HG02623 (cell line): ENCODE measurements at regions not wholly inside any gene's neighbourhood (a gene's known extent, or its start where the extent isn't known, plus 50 kb on each side); places are given as distances from the start of the nearest gene placed in this dataset.
"Not testable (repeated sequence)": the region's sequence is repeated elsewhere in the genome, so short reads cannot be mapped to it uniquely, and the experiment has no call there.

ENCODE experiments used
- ATAC-seq: cut with Tn5 transposase; IDR thresholded peaks from one replicate; pipeline ENCODE4 v1.9.1; 2021; ENCODE audit warnings: moderate library complexity; ENCODE audit not compliant: unreplicated experiment

DNA sequence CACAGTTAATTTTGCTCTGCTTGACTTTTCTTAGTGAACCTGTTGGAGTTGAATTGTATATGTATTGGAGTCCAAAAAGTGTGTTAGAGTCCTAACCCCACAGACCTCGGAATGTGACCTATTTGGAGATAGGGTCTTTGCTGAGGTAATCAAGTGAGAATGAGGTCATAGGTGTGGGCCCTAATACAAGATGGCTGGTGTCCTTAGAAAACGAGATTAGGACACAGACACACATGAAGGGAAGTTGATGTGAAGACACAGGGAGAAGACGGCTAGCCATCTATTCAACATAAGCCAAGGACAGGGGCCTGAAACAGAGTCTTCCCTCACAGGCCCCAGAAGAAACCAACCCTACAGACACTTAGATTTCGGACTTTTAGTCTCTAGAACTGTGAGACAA lies 260.6 kb upstream of the NEBL start:
- no peak for ATAC-seq

DNA sequence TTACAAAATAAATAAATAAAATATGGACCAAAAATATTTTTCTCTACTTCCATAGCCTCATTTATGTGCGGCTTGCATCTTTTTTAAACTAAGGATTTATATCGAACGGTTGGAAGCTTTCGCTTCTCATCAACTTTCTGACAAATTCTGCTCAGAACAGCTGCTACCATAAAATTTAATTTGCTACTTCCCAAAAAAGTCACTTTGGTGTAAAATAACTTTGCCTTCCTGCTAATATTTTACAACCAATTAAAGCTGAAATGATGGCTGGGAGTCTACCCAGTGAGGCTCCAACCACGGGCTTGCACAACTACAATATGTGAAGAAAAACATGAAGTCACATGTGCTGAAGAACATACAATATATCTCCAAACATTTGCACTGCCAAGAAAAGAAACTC lies 253.1 kb upstream of the NEBL start:
- no peak for ATAC-seq

DNA sequence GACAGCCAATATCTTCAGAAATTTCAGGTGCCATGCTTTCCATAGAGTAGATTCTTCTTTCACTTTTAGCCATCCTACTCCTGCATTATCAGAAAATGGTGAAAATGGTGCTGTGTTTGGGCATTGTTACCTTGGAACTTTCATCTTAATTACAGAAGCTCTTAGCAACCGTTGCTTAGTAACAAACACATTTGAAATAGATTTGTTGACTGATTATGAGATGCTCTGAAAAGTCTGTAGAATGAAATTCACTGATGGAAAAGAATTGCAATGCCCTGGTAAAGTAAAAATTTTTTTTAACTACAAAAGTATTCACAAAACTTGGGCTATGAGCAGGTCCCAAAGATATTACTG lies 249.3 kb upstream of the NEBL start:
- no peak for ATAC-seq

DNA sequence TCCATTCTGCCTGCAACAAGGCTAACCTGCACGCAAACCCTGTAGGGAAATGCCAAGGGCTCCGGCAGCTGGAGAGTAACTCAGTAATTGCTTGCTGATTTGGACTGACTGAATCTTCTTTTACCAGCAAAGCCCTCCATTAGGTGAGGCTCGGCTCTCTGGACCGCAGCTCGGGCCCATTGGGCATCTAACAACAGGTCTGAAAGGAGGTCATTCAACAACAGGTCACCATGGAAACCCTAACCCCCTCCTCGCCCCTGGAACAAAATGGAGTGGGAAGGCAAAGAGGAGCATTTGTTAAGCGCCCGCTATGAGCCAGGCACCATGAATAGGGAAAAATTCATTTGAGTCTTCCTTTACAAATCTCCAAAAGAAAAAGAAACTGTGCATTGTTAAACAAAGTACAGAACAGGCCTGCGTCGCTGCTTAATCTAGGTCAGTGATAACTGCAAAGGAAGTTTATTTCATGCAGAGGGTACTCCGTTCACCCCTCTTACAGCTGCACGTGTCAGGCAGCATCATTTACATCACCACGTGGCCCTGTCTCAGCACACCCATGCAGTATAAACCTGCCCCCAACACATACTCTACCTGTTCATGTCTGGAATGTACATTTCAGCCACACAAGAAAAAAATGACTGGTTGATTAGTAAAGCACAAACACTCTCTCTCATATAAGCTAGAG lies 248.8 kb upstream of the NEBL start:
- ATAC-seq, result no peak

DNA sequence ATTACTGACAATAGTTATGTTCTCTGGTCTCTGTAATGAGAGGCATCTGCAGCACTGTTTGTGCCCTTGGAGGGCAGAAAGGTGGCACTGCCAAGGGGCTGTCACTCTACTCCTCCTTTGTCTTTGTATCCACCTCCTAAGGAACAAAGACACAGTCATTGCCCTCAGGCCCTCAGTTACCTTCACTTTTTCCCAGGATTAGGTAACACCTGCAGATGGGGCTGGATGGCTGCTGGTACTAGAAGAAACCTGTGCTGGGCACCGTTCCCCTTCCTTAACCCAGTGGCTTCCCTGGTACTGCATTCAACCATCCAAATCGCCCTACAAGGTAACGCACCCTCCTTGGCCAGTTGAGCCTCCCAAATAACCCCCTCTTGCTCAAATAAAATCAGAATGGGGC lies 246.9 kb upstream of the NEBL start:
- ATAC-seq, result no peak

DNA sequence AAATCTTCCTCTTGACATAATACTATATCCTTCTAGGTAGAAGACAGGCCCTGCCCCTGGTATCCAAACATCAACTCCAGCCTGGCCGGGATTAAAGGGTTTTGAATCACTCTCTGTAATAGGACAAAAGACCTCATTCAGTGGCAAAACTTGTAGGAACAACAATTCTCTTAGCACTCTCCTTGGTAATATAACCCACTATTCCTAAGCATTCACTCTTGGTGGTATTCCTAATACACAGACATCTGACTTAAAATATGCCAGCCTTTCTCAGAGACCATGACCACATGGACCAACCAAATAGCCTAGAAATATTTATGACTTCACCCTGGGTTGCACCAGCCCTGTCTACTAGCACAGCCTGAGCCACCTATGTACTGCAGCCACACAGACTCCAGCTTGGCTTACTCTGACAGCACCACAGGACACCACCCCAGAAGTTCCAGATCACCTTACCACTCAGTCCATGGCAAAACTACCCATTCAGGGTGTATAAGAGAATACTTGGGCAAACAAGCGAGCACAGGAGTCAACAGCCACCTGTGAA lies 244.9 kb upstream of the NEBL start:
- ATAC-seq, result no peak

DNA sequence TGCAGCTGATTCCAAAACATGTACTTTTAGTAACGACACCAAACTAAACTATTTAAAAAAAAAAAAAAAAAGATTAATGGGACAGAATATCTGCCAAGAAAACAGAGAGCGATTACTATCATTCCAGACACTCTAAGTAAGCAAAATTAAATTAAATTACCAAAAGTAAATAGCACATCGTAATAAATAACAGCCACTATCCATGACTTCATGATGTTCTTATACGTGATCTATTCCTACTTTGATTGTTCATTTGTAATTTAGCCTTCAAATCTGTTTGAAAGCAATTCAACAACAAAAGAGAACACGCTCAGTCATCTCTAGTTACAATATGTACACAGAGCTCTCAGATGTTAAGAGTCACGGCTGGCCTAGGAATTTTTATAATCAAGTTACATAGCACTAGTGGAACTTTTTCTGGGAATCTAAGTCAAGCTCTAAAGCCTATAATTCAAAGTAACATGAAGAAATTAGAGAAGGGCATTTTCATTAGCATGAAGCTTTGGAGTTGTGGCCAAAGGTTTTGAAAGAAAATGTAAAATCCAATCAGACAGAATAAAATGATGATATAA lies 241.7 kb upstream of the NEBL start:
- no peak for ATAC-seq

DNA sequence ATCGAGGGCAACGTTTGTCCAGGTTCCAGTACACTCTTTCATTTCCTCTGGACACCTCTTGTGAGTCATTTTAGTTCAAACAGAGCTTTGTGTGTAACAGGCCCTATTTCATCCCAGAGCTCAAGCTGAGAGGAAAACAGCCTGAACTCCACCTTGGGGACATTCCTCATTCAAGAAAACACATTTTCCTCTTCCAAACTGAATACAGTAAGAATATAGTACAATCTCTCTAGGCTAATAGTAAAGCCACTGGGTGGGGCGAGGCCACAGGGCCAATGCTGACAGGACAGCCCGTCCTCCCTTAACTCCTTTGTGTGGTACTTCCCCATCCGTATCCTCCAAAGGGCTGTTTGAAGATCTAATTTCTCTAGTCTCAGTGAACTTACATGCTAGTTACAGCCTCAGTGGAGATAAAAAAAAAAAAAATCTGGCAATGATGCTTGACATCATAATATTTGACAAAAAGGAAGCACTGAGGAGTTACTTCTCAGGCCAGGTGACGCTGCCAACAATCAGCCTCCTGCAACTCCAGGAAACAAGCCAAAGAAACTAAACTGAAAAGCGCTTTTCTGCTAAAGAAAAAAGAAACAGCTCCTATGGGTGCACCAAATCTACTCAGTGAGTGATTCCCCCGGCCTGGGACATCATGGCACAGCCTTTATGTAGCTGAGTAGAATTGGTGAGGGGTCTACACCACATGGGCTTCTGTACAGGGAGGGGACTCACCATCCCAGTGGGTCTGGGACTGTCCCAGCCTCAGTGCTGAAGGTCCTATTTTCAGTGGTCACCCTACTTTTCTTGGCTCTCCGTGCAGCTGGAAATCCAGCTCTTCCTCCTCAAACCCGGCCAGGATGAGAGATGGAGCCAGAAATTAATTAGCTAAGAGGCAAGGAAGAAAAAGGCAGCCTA lies 238.2 kb upstream of the NEBL start:
- ATAC-seq, result no peak

DNA sequence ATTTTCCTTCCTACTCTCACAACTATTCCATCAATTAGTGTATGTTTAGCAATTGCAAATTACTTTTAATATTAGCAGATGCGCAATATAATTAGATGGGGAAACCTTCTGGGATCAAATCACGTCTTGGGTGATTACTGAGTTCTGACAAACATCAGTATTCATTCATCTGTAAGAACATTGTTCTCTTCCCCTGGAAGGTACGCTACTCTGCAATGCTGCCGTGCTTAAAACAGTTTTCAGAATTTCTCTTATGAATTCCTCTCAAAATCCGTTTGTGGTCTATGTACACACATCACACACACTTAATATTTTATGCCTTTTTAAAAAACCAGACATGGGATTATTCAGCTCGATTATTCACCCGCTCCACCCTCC lies 237.5 kb upstream of the NEBL start:
- no peak for ATAC-seq

DNA sequence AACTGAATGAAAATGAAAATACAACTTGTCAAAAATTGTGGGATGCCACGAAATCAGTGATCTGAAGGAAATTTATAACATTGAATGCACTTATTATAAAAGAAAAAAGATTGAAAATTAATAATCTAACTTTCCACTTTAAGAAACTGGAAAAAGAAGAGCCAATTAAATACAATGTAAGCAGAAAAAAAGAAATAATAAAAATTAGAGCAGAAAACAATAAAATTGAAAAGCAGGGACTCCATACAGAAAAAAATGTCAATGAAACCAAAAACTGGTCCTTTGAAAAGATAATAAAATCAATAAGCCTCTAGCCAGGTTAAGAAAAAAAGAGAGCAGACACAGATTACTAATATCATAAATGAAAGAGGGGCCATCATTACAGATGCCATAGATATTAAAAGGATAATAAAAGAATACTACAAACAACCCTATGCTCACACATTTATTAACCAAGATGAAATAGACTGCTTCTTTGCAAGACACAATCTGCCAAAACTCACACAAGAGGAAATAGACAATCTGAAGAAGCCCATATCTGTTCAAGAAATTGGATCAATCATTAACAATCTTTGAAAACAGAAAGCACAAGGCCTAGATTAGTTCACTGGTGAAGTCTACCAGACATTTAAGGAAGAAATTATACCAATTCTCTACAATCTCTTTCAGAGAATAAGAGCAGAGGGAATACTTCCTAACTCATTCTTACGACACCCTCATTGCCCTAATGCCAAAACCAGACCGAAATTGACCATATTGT lies 233.8 kb upstream of the NEBL start:
- ATAC-seq, result no peak

DNA sequence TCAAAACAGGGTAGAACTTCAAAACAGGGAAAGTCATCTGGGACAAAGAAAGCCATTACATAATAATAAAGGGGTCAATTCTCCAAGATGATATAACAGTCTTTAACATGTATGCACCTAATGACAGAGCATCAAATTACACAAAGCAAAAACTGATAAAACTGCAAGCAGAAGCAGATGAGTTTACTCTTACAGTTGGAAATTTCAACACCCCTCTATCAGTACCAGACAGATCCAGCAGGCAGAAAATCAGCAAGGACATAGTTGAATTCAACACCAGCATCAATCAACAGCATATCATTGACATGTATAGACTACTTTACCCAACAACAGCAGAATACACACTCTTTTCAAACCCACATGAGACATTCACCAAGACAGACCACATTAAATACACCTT lies 233.0 kb upstream of the NEBL start:
- no peak for ATAC-seq

DNA sequence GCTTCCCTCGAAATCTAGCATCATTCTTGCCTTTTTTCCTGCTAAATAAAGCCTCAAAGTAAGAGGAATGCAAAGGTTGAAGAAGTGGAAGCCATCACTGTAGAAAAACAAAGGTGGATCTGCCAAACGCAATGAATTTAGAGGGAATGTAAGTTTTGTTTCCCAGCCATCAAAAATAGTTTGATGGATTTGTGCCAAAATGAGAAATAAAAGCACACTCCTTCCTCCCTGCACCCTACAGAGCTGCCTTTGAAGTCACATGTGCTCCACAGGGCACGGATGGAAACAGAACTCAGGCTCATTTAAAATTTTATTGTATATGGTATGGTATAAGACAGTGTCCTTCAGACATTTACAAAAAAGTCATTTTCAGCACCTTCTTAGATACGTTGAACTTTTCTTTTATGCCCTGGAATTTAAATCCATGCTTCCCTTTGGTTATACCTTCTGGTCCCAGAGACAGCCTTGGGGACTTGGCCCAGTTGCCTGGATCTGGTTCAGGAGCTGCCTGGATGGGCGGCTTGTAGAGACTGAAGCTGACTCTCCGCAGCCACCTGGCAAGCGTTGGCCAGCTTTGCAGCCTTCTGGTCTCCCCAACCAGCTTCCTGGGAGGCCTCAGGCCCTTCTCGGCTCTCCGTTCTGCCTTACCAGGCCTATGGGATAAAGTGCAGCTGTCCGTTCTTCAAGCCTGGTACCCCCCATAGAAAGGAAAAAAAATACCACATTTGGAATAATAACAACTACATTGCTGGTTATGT lies 228.5 kb upstream of the NEBL start:
- ATAC-seq, result no peak

DNA sequence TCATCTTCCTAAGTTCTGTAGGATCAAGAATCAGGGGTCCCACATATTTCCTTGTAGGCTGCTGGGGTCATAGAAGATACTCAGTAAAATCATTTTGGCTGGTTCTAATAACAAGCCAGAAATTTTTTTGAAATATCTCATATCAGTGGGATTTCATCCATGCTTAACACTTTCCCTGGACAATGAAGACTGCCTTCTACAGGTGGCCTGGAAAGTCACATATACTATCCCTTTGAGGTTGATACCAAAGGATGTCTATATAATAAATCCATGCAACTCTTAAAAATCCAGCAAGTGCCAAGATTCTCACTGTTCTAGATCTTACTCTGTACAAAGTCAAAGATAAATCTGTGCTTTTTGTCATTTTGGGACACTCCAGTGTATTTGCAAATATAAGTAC lies 225.8 kb upstream of the NEBL start:
- ATAC-seq, result no peak

DNA sequence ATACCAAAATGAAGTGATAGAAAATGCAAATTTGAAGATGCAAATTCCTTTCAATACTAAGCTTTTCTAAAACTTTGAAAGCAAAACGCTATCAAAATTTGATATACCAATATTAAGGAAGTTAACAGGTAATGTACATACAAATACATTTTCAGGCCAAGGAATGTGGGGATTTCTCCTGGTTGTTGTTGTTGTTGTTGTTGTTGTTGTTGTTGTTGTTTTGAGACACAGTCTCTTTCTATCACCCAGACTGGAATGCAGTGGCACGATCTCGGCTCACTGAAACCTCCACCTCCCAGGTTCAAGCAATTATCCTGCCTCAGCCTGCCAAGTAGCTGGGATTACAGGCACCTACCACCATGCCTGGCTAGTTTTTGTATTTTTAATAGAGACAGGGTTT lies 224.7 kb upstream of the NEBL start:
- not testable (repeated sequence) for ATAC-seq

DNA sequence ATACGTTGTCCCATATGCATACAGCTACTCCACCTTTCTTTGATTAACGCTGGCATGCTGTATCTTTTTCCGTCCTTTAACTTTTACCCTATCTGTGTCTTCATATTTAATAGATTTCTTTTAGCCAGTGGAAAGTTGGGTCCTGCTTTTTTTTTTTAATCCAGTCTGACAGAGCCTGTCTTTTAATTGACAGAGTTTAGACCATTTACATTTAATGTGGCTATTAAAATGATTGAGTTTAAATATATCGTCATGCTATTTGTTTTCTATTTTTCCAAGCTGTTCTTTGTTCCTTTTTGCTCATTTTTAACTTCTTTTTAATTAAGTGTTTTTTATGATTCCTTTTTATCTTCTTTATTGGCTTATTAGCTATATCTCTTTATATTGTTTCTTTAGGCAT lies 217.6 kb upstream of the NEBL start:
- ATAC-seq, result no peak

DNA sequence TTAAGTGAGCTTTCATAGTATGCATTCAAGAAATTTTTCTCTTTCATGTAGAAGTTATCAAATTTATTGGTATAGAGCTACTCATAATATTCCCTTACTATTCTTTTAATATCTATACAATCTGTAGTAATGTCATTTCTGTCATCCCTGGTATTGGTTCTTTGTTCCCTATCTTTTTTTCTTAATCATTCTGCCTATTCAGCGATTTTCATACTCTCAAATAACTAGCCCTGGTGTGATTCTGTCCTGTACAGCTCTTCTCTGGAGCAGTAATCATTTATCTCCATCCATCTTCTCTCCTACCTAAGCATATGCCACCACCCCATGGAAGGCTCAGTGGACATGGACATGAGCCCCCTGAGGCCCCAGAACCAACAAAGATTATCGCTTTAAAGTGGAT lies 213.2 kb upstream of the NEBL start:
- ATAC-seq, result no peak

DNA sequence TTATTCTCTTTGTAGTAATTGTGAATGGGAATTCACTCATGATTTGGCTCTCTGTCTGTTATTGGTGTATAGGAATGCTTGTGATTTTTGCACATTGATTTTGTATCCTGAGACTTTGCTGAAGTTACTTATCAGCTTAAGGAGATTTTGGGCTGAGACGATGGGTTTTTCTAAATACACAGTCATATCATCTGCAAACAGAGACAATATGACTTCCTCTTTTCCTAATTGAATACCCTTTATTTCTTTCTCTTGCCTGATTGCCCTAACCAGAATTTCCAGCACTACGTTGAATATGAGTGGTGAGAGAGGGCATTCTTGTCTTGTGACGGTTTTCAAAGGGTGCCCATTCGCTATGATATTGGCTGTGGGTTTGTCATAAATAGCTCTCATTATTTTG lies 209.8 kb upstream of the NEBL start:
- not testable (repeated sequence) for ATAC-seq

DNA sequence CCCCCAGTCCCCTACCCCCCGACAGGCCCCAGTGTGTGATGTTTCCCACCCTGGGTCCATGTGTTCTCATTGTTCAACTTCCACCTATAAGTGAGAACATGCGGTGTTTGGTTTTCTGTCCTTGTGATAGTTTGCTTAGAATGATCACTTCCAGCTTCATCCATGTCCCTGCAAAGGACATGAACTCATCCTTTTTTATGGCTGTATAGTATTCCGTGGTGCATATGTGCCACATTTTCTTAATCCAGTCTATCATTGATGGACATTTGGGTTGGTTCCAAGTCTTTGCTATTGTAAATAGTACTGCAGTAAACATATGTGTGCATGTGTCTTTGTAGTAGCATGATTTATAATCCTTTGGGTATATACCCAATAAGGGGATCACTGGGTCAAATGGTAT lies 208.2 kb upstream of the NEBL start:
- ATAC-seq, result not testable (repeated sequence)

DNA sequence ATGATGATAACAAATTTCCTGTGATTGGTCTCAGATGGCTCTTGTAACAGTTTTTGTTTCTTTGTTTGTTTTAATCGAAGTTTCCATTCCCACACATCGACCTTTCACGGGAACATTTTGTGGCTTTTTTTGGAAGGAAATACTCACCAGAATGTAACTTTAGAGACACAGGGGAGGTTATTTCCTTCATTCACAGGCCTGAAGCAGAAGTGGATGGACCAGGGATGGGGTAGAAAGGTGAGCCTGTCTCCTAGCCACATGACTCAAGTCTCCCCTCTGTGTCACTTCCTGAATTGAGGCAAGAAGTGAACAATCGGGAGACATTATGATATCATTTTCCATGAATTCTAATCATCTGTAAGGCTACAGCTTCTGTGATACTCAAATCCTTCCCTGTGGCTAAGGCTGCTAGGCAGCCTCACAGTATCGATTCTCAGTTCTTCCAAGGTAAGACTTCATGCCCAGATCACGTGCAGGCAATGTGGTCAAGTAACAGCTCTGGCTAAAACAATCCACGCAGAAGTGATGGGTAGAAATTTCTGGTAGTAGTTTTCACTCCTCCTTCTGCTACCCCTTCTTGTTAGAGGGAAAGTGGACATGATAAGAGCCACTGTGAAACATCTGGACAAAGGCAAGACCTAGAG lies 203.9 kb upstream of the NEBL start:
- no peak for ATAC-seq

DNA sequence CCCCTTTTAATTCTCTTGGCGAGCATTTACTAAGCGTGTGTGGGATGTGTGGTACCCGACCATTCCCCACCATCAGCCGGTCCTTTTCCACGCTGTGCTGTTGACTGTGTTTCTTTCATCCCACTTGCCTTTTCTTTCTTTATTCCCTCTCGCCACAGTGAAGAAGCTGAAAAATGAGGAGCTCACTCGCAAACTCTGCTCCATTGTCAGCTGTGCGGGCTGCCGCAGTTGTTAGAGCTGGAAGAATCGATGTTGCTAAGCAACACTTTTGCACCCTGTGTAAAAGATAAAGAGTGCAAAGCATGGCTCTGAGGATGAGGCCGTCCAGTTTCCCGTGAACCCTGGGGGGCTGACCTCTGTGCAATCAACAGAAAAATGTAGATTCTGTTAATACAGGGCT lies 203.1 kb upstream of the NEBL start:
- ATAC-seq, result no peak
